ENCODE measurements at regions not wholly inside any gene's neighbourhood (a gene's known extent, or its start where the extent isn't known, plus 50 kb on each side); places are given as distances from the start of the nearest gene placed in this dataset.

- TF ChIP-seq POLR2A (IDR thresholded peaks at IDR 0.05): no peak
- no peak for TF ChIP-seq CTCF (IDR thresholded peaks at IDR 0.05)
Observed at GRCh38 chr11:70539360-70540095, 141.2 kb downstream of the CTTN start.
